Thyroid gland (tissue), 4 donors: ENCODE measurements at regions not wholly inside any gene's neighbourhood (a gene's known extent, or its start where the extent isn't known, plus 50 kb on each side); places are given as distances from the start of the nearest gene placed in this dataset.

Source experiments
- CTCF ChIP-seq, 6 experiments: fragments of 200-600 bp in 3 of 6; fragments of 450-650 bp in 3 of 6; sonication (generic) in 3 of 6; IDR thresholded peaks; one replicate each; pipeline ENCODE4 v1.5.1; 2016 to 2019; ENCODE audit warnings: antibody characterized with exemption in 6 of 6, mild to moderate bottlenecking in 2 of 6, inconsistent platforms in 1 of 6, moderate library complexity in 1 of 6
- POLR2A ChIP-seq, 2 donors: fragments of 450-650 bp; IDR thresholded peaks; one replicate each; pipeline ENCODE4 v1.6.1; 2017; ENCODE audit warnings: antibody characterized with exemption in 2 of 2, mild to moderate bottlenecking in 2 of 2, moderate library complexity in 1 of 2

- TF ChIP-seq POLR2A (IDR thresholded peaks at IDR 0.05), result no peak
- no peak for TF ChIP-seq CTCF (IDR thresholded peaks at IDR 0.05)
Observed at GRCh38 chrX:9373789-9374188, 91.1 kb upstream of the TBL1X start.
